Neural progenitor cell (in vitro differentiated cells): ENCODE measurements at regions not wholly inside any gene's neighbourhood (a gene's known extent, or its start where the extent isn't known, plus 50 kb on each side); places are given as distances from the start of the nearest gene placed in this dataset.

Experiments used
- EZH2 ChIP-seq: fragments of 200-600 bp; sonication (generic); IDR thresholded peaks from 2 replicates; pipeline ENCODE4 v1.6.1; 2017; ENCODE audit warnings: antibody characterized with exemption, mild to moderate bottlenecking, moderate library complexity
- EZH2phosphoT487 ChIP-seq: fragments of 200-600 bp; sonication (generic); IDR thresholded peaks from 2 replicates; pipeline ENCODE4 v1.6.1; 2017; ENCODE audit warnings: antibody characterized with exemption
- TF ChIP-seq, protein P1 (sequence below): fragments of 200-600 bp; sonication (generic); IDR thresholded peaks from 2 replicates; pipeline ENCODE4 v1.5.1; 2017; ENCODE audit warnings: antibody characterized with exemption, mild to moderate bottlenecking

DNA sequence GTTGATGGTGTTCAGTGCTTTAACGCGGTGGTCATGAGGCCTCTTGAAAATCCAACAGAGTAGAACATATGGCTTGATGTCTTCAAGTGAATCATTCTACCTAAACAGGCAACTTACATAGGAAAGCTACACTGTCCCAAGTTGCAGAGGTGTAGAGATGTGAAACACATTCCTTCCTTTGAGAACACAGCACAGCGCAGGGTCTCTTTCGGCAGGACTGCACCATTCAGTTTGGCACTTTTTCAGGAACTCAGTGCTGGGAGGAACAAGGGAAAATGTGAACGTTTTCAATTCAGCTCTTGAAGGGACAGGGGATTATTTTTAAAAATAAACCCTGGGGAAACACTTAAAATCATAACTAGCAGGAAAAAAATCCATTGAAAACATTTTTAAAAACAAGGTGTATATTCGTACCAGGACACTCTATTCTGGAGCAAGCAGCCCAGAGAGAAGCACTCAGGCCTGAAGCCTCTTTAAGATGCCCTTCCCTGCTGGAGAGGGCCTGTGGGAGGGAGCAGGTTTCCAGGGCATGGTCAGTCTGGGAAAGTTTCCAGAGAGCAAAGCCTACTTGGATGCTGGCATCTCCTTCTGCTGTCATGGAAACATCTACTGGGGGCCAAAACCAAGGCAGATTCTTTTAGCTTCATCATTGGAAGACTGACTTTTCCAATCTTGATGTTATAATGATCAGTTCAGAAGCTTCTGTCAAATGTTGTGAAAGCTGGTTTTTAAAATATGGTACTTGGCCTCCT is 60.4 kb upstream of the NPVF start:
- TF ChIP-seq, protein P1, sequence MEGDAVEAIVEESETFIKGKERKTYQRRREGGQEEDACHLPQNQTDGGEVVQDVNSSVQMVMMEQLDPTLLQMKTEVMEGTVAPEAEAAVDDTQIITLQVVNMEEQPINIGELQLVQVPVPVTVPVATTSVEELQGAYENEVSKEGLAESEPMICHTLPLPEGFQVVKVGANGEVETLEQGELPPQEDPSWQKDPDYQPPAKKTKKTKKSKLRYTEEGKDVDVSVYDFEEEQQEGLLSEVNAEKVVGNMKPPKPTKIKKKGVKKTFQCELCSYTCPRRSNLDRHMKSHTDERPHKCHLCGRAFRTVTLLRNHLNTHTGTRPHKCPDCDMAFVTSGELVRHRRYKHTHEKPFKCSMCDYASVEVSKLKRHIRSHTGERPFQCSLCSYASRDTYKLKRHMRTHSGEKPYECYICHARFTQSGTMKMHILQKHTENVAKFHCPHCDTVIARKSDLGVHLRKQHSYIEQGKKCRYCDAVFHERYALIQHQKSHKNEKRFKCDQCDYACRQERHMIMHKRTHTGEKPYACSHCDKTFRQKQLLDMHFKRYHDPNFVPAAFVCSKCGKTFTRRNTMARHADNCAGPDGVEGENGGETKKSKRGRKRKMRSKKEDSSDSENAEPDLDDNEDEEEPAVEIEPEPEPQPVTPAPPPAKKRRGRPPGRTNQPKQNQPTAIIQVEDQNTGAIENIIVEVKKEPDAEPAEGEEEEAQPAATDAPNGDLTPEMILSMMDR: no peak
- no peak for TF ChIP-seq EZH2
- TF ChIP-seq EZH2phosphoT487: no peak
